ENCODE measurements at regions not wholly inside any gene's neighbourhood (a gene's known extent, or its start where the extent isn't known, plus 50 kb on each side); places are given as distances from the start of the nearest gene placed in this dataset.

GRCh38 chr13:29713839-29714238, 118.4 kb upstream of the SLC7A1 start:
- DNase-seq (ENCODE audit: low spot score), result no peak

- DNase-seq (ENCODE audit: low spot score), result no peak
Observed at GRCh38 chr13:29711776-29712175, 116.3 kb upstream of the SLC7A1 start.

- DNase-seq (ENCODE audit: low spot score), result no peak
Observed at GRCh38 chr13:29710511-29710910, 115.0 kb upstream of the SLC7A1 start.

GRCh38 chr13:29709407-29710069, 114.0 kb upstream of the SLC7A1 start:
- DNase-seq (ENCODE audit: low spot score), result no peak

GRCh38 chr13:29707876-29708543, 112.5 kb upstream of the SLC7A1 start:
- DNase-seq (ENCODE audit: low spot score), result no peak

- DNase-seq (ENCODE audit: low spot score), result no peak
Observed at GRCh38 chr13:29706923-29707322, 111.4 kb upstream of the SLC7A1 start.

- no peak for DNase-seq (ENCODE audit: low spot score)
Observed at GRCh38 chr13:29704648-29705047, 109.2 kb upstream of the SLC7A1 start.

- no peak for DNase-seq (ENCODE audit: low spot score)
Observed at GRCh38 chr13:29703421-29703820, 107.9 kb upstream of the SLC7A1 start.

GRCh38 chr13:29702912-29703351, 107.4 kb upstream of the SLC7A1 start:
- DNase-seq (ENCODE audit: low spot score), result peak; percentile 5

- no peak for DNase-seq (ENCODE audit: low spot score)
Observed at GRCh38 chr13:29698106-29698505, 102.6 kb upstream of the SLC7A1 start.

GRCh38 chr13:29696606-29697005, 101.1 kb upstream of the SLC7A1 start:
- DNase-seq (ENCODE audit: low spot score), result no peak

GRCh38 chr13:29693275-29693945, 97.9 kb upstream of the SLC7A1 start:
- no peak for DNase-seq (ENCODE audit: low spot score)

- no peak for DNase-seq (ENCODE audit: low spot score)
Observed at GRCh38 chr13:29689548-29689947, 94.1 kb upstream of the SLC7A1 start.

GRCh38 chr13:29688193-29688592, 92.7 kb upstream of the SLC7A1 start:
- no peak for DNase-seq (ENCODE audit: low spot score)

GRCh38 chr13:29684441-29684840, 89.0 kb upstream of the SLC7A1 start:
- no peak for DNase-seq (ENCODE audit: low spot score)

- DNase-seq (ENCODE audit: low spot score), result no peak
Observed at GRCh38 chr13:29683041-29683440, 87.6 kb upstream of the SLC7A1 start.

- no peak for DNase-seq (ENCODE audit: low spot score)
Observed at GRCh38 chr13:29681864-29682263, 86.4 kb upstream of the SLC7A1 start.

GRCh38 chr13:29679396-29680053, 84.0 kb upstream of the SLC7A1 start:
- no peak for DNase-seq (ENCODE audit: low spot score)

- no peak for DNase-seq (ENCODE audit: low spot score)
Observed at GRCh38 chr13:29677627-29678026, 82.1 kb upstream of the SLC7A1 start.

- peak; percentile 14 for DNase-seq (ENCODE audit: low spot score)
Observed at GRCh38 chr13:29676941-29677452, 81.5 kb upstream of the SLC7A1 start.

- DNase-seq (ENCODE audit: low spot score), result no peak
Observed at GRCh38 chr13:29676535-29676934, 81.0 kb upstream of the SLC7A1 start.

GRCh38 chr13:29674532-29674931, 79.0 kb upstream of the SLC7A1 start:
- no peak for DNase-seq (ENCODE audit: low spot score)

- no peak for DNase-seq (ENCODE audit: low spot score)
Observed at GRCh38 chr13:29664591-29664990, 69.1 kb upstream of the SLC7A1 start.
